ENCODE measurements at regions not wholly inside any gene's neighbourhood (a gene's known extent, or its start where the extent isn't known, plus 50 kb on each side); places are given as distances from the start of the nearest gene placed in this dataset.
"Not testable (repeated sequence)": the region's sequence is repeated elsewhere in the genome, so short reads cannot be mapped to it uniquely, and the experiment has no call there.

- DNase-seq, result peak; percentile 34
Measured at GRCh38 chrX:137194164-137194563, 160.4 kb upstream of the GPR101 start.

- DNase-seq, result no peak
Measured at GRCh38 chrX:137187540-137187939, 153.7 kb upstream of the GPR101 start.

GRCh38 chrX:137178392-137178791, 144.6 kb upstream of the GPR101 start:
- no peak for DNase-seq

GRCh38 chrX:137172317-137172948, 138.6 kb upstream of the GPR101 start:
- DNase-seq, result no peak

GRCh38 chrX:137171626-137172025, 137.8 kb upstream of the GPR101 start:
- DNase-seq, result no peak

GRCh38 chrX:137166591-137166990, 132.8 kb upstream of the GPR101 start:
- DNase-seq, result peak; percentile 11

GRCh38 chrX:137164329-137164728, 130.5 kb upstream of the GPR101 start:
- no peak for DNase-seq

- DNase-seq, result no peak
Measured at GRCh38 chrX:137151403-137151802, 117.6 kb upstream of the GPR101 start.

- no peak for DNase-seq
Measured at GRCh38 chrX:137143864-137144263, 110.1 kb upstream of the GPR101 start.

GRCh38 chrX:137122651-137123050, 88.9 kb upstream of the GPR101 start:
- DNase-seq, result not testable (repeated sequence)

GRCh38 chrX:137119049-137119448, 85.3 kb upstream of the GPR101 start:
- no peak for DNase-seq

- DNase-seq, result no peak
Measured at GRCh38 chrX:137118536-137118935, 84.7 kb upstream of the GPR101 start.

- no peak for DNase-seq
Measured at GRCh38 chrX:137118136-137118535, 84.3 kb upstream of the GPR101 start.

GRCh38 chrX:137107877-137108276, 74.1 kb upstream of the GPR101 start:
- not testable (repeated sequence) for DNase-seq

GRCh38 chrX:137101273-137101990, 67.6 kb upstream of the GPR101 start:
- DNase-seq, result no peak

All from hematopoietic multipotent progenitor cell treated with erythropoietin and hydrocortisone succinate and interleukin-3 and kit ligand, for 8 days (in vitro differentiated cells).